Neural cell (in vitro differentiated cells): ENCODE measurements at regions not wholly inside any gene's neighbourhood (a gene's known extent, or its start where the extent isn't known, plus 50 kb on each side); places are given as distances from the start of the nearest gene placed in this dataset.

Experiments used
- H2AFZ ChIP-seq: fragments of 200-600, 300-800 bp; sonication (generic), shearing (Covaris generic); 2 replicates; pipeline ENCODE4 v1.6.0; 2014; ENCODE audit warnings: low read depth, mild to moderate bottlenecking, antibody characterized with exemption, low read length, moderate library complexity
- H3F3A ChIP-seq: fragments of 200-600 bp; shearing (Covaris generic); 2 replicates; pipeline ENCODE4 v1.6.1; 2016; ENCODE audit warnings: mild to moderate bottlenecking, moderate library complexity, mixed read lengths, antibody characterized with exemption, low read length; ENCODE audit not compliant: insufficient read depth, poor library complexity, severe bottlenecking
- H3K27ac ChIP-seq: fragments of 200-600, 300-800 bp; sonication (generic), shearing (Covaris generic); 2 replicates; pipeline ENCODE4 v1.5.1; 2014; ENCODE audit warnings: mild to moderate bottlenecking, low read length, moderate library complexity
- H3K27me3 ChIP-seq: fragments of 300-800, 200-600 bp; sonication (generic), shearing (Covaris generic); 2 replicates; pipeline ENCODE4 v1.6.0; 2014; ENCODE audit warnings: mild to moderate bottlenecking, low read depth, low read length, moderate library complexity; ENCODE audit not compliant: insufficient read depth
- H3K36me3 ChIP-seq: fragments of 300-800, 200-600 bp; sonication (generic), shearing (Covaris generic); 2 replicates; pipeline ENCODE4 v1.5.1; 2014; ENCODE audit warnings: mild to moderate bottlenecking, antibody characterized with exemption, low read length, moderate library complexity; ENCODE audit not compliant: insufficient read depth
- H3K4me2 ChIP-seq: fragments of 300-800, 200-600 bp; sonication (generic), shearing (Covaris generic); 2 replicates; pipeline ENCODE4 v1.6.0; 2014; ENCODE audit warnings: mild to moderate bottlenecking, low read length
- H3K4me3 ChIP-seq: fragments of 300-800, 200-600 bp; sonication (generic), shearing (Covaris generic); 2 replicates; pipeline ENCODE4 v1.5.1; 2014; ENCODE audit warnings: mild to moderate bottlenecking, low read length, moderate library complexity
- H3K79me2 ChIP-seq: fragments of 200-600 bp; shearing (Covaris generic); replicated peaks from 2 replicates; pipeline ENCODE4 v1.6.0; 2014; ENCODE audit warnings: mild to moderate bottlenecking, low read length, moderate library complexity; ENCODE audit not compliant: insufficient read depth
- H3K9ac ChIP-seq: fragments of 300-800, 200-600 bp; sonication (generic), shearing (Covaris generic); 2 replicates; pipeline ENCODE4 v1.6.1; 2016; ENCODE audit warnings: mild to moderate bottlenecking, low read length, mixed read lengths
- H3K9me2 ChIP-seq: fragments of 200-600 bp; shearing (Covaris generic); 2 replicates; pipeline ENCODE4 v1.6.1; 2016; ENCODE audit warnings: mild to moderate bottlenecking, low read length, mixed read lengths; ENCODE audit not compliant: insufficient read depth
- H3K9me3 ChIP-seq: fragments of 200-600, 300-800 bp; sonication (generic), shearing (Covaris generic); 2 replicates; pipeline ENCODE4 v1.6.1; 2016; ENCODE audit warnings: mild to moderate bottlenecking, mixed run types, low read length, moderate library complexity, mixed read lengths
- H4K20me1 ChIP-seq: fragments of 200-600 bp; shearing (Covaris generic); 2 replicates; pipeline ENCODE4 v1.6.1; 2016; ENCODE audit warnings: mild to moderate bottlenecking, mixed run types; ENCODE audit not compliant: insufficient read depth
- EP300 ChIP-seq: fragments of 450-650 bp; conservative IDR thresholded peaks from 2 replicates; pipeline ENCODE4 v1.6.1; 2014; ENCODE audit warnings: antibody characterized with exemption, mild to moderate bottlenecking, moderate library complexity; ENCODE audit not compliant: poor library complexity, severe bottlenecking
- EZH2 ChIP-seq: fragments of 200-600, 300-800 bp; shearing (Covaris generic), sonication (generic); IDR thresholded peaks from 2 replicates; pipeline ENCODE4 v1.6.1; 2014; ENCODE audit warnings: antibody characterized with exemption, low read length, borderline replicate concordance, mild to moderate bottlenecking; ENCODE audit not compliant: insufficient read depth, poor library complexity, severe bottlenecking
- MXI1 ChIP-seq: fragments of 450-650 bp; conservative IDR thresholded peaks from 2 replicates; pipeline ENCODE4 v1.6.1; 2014; ENCODE audit warnings: antibody characterized with exemption, mild to moderate bottlenecking; ENCODE audit not compliant: poor library complexity, severe bottlenecking
- POLR2AphosphoS5 ChIP-seq: IDR thresholded peaks from 2 replicates; pipeline ENCODE4 v1.6.1; 2012
- RAD21 ChIP-seq: fragments of 450-650 bp; conservative IDR thresholded peaks from 2 replicates; pipeline ENCODE4 v1.6.1; 2014; ENCODE audit warnings: antibody characterized with exemption, mild to moderate bottlenecking, moderate library complexity
- SMC3 ChIP-seq: fragments of 450-650 bp; conservative IDR thresholded peaks from 2 replicates; pipeline ENCODE4 v1.6.1; 2014; ENCODE audit warnings: antibody characterized with exemption, mild to moderate bottlenecking, moderate library complexity; ENCODE audit not compliant: poor library complexity
- TAF1 ChIP-seq: IDR thresholded peaks from 2 replicates; pipeline ENCODE4 v1.6.1; 2012; ENCODE audit warnings: low read depth
- TF ChIP-seq, protein P1 (sequence below): IDR thresholded peaks from 2 replicates; pipeline ENCODE4 v1.6.1; 2012; ENCODE audit warnings: borderline replicate concordance
- TF ChIP-seq, protein P2 (sequence below): fragments of 450-650 bp; IDR thresholded peaks from 2 replicates; pipeline ENCODE4 v1.5.1; 2014; ENCODE audit warnings: antibody characterized with exemption, mild to moderate bottlenecking, moderate library complexity; ENCODE audit not compliant: poor library complexity, severe bottlenecking

DNA sequence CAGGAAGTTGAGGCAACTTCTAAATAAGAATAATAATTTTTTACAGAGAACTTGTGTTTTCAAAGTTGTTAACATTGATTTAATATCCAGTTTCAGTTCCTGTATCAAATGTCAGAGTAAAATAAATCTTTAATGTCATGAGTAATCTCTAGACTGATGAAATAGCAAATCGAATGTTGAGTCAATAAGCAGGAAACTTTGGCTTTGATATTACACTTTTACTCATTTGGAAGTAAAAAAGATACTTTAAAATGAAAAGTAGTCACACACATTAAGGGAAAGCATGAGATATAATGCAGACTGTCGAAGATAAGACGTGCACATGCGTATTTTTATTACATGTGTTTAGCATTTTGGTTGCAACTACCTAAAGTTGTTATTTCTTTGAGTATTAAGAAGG lies 78.2 kb upstream of the PTGDR start:
- H4K20me1 ChIP-seq = no peaks in the 10 kb centered on the region
- H3K79me2 ChIP-seq = no peaks in the 10 kb centered on the region
- no peak overlapping the region for H3K4me2 ChIP-seq
- no peak overlapping the region for H2AFZ ChIP-seq
- H3K4me3 ChIP-seq = no peak overlapping the region
- H3K9ac ChIP-seq = no peak overlapping the region
- TF ChIP-seq TAF1 (no peak), MXI1 (no peak), RAD21 (no peak), POLR2AphosphoS5 (no peak), SMC3 (no peak), EZH2 (no peak)
- TF ChIP-seq, protein P1, sequence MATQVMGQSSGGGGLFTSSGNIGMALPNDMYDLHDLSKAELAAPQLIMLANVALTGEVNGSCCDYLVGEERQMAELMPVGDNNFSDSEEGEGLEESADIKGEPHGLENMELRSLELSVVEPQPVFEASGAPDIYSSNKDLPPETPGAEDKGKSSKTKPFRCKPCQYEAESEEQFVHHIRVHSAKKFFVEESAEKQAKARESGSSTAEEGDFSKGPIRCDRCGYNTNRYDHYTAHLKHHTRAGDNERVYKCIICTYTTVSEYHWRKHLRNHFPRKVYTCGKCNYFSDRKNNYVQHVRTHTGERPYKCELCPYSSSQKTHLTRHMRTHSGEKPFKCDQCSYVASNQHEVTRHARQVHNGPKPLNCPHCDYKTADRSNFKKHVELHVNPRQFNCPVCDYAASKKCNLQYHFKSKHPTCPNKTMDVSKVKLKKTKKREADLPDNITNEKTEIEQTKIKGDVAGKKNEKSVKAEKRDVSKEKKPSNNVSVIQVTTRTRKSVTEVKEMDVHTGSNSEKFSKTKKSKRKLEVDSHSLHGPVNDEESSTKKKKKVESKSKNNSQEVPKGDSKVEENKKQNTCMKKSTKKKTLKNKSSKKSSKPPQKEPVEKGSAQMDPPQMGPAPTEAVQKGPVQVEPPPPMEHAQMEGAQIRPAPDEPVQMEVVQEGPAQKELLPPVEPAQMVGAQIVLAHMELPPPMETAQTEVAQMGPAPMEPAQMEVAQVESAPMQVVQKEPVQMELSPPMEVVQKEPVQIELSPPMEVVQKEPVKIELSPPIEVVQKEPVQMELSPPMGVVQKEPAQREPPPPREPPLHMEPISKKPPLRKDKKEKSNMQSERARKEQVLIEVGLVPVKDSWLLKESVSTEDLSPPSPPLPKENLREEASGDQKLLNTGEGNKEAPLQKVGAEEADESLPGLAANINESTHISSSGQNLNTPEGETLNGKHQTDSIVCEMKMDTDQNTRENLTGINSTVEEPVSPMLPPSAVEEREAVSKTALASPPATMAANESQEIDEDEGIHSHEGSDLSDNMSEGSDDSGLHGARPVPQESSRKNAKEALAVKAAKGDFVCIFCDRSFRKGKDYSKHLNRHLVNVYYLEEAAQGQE = no peak
- H3K36me3 ChIP-seq = no peaks in the 10 kb centered on the region
- H3F3A ChIP-seq = no peaks in the 10 kb centered on the region
- H3K27me3 ChIP-seq = no peaks in the 10 kb centered on the region
- H3K27ac ChIP-seq = no peak overlapping the region
- no peaks in the 10 kb centered on the region for H3K9me3 ChIP-seq
- H3K9me2 ChIP-seq = no peaks in the 10 kb centered on the region

DNA sequence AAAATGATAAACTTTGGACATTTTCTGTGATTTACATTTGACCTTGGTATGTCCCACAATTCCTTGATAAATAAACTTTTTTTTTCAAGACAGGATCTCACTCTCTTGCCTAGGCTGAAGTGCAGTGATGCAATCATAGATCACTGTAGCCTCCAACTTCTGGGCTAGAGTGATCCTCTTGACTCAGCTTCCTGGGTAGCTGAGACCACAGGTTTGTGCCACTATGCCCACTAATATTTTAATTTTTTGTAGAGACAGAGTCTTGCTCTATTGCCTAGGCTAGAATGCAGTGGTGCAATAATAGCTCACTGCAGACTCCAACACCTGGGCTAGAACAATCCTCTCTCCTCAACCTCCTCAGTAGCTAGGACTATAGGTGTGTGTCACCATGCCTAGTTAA lies 79.1 kb upstream of the PTGDR start:
- H2AFZ ChIP-seq = no peak overlapping the region
- no peak overlapping the region for H3K4me2 ChIP-seq
- H3K4me3 ChIP-seq = no peak overlapping the region
- H3K9me2 ChIP-seq = no peaks in the 10 kb centered on the region
- no peak overlapping the region for H3K9ac ChIP-seq
- no peaks in the 10 kb centered on the region for H4K20me1 ChIP-seq
- no peak for TF ChIP-seq MXI1
- TF ChIP-seq RAD21 = no peak
- TF ChIP-seq EZH2 = no peak
- TF ChIP-seq, protein P2, sequence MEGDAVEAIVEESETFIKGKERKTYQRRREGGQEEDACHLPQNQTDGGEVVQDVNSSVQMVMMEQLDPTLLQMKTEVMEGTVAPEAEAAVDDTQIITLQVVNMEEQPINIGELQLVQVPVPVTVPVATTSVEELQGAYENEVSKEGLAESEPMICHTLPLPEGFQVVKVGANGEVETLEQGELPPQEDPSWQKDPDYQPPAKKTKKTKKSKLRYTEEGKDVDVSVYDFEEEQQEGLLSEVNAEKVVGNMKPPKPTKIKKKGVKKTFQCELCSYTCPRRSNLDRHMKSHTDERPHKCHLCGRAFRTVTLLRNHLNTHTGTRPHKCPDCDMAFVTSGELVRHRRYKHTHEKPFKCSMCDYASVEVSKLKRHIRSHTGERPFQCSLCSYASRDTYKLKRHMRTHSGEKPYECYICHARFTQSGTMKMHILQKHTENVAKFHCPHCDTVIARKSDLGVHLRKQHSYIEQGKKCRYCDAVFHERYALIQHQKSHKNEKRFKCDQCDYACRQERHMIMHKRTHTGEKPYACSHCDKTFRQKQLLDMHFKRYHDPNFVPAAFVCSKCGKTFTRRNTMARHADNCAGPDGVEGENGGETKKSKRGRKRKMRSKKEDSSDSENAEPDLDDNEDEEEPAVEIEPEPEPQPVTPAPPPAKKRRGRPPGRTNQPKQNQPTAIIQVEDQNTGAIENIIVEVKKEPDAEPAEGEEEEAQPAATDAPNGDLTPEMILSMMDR = no peak
- no peak for TF ChIP-seq SMC3
- TF ChIP-seq EP300 = no peak
- no peak for TF ChIP-seq POLR2AphosphoS5
- TF ChIP-seq TAF1 = no peak
- TF ChIP-seq, protein P1 = no peak
- no peaks in the 10 kb centered on the region for H3F3A ChIP-seq
- H3K36me3 ChIP-seq = no peaks in the 10 kb centered on the region
- no peak overlapping the region for H3K27ac ChIP-seq
- H3K79me2 ChIP-seq = no peaks in the 10 kb centered on the region
- no peaks in the 10 kb centered on the region for H3K9me3 ChIP-seq
- H3K27me3 ChIP-seq = no peaks in the 10 kb centered on the region
